Astrocyte (in vitro differentiated cells and primary cell): ENCODE measurements at regions not wholly inside any gene's neighbourhood (a gene's known extent, or its start where the extent isn't known, plus 50 kb on each side); places are given as distances from the start of the nearest gene placed in this dataset.

ENCODE experiments used
- DNase-seq: peaks from one replicate; pipeline ENCODE4 v3.0.0-alpha.2; 2010; ENCODE audit warnings: low read depth
- FAIRE-seq: peaks from 2 replicates; lab custom pipeline; 2011; peaks lifted over from hg19 to GRCh38; lab: Jason Lieb, UNC
- H2AFZ ChIP-seq: 2 replicates; pipeline ENCODE4 v1.6.0; 2012; ENCODE audit warnings: low read depth, low read length, inconsistent platforms
- H3K27ac ChIP-seq: 2 replicates; pipeline ENCODE4 v1.5.1; 2011; ENCODE audit warnings: low read depth, low read length, inconsistent platforms
- H3K27me3 ChIP-seq: 2 replicates; pipeline ENCODE4 v1.6.0; 2011; ENCODE audit warnings: low read length, inconsistent platforms; ENCODE audit not compliant: insufficient read depth
- H3K36me3 ChIP-seq: 2 replicates; pipeline ENCODE4 v1.5.1; 2011; ENCODE audit warnings: low read length, inconsistent platforms; ENCODE audit not compliant: insufficient read depth
- H3K4me1 ChIP-seq: 2 replicates; pipeline ENCODE4 v1.5.1; 2011; ENCODE audit warnings: low read length, inconsistent platforms; ENCODE audit not compliant: insufficient read depth
- H3K4me2 ChIP-seq: 2 replicates; pipeline ENCODE4 v1.6.0; 2012; ENCODE audit warnings: low read length, inconsistent platforms
- H3K4me3 ChIP-seq: 2 replicates; pipeline ENCODE4 v1.5.1; 2011; ENCODE audit warnings: low read depth, mild to moderate bottlenecking, low read length, inconsistent platforms; ENCODE audit not compliant: insufficient read depth
- H3K79me2 ChIP-seq: 2 replicates; pipeline ENCODE4 v1.6.0; 2012; ENCODE audit warnings: mild to moderate bottlenecking, low read length, inconsistent platforms; ENCODE audit not compliant: insufficient read depth
- H3K9ac ChIP-seq: 2 replicates; pipeline ENCODE4 v1.6.0; 2012; ENCODE audit warnings: mild to moderate bottlenecking, low read length, inconsistent platforms
- H3K9me3 ChIP-seq: 2 replicates; pipeline ENCODE4 v1.5.1; 2012; ENCODE audit warnings: low read depth, mild to moderate bottlenecking, low read length, inconsistent platforms; ENCODE audit not compliant: insufficient read depth
- H4K20me1 ChIP-seq: 2 replicates; pipeline ENCODE4 v1.6.0; 2012; ENCODE audit warnings: low read length, inconsistent platforms; ENCODE audit not compliant: insufficient read depth
- H3K27ac Mint-ChIP-seq: one replicate; pipeline ENCODE4 v1.8.0; 2021; ENCODE audit warnings: mild to moderate bottlenecking, mixed read lengths; ENCODE audit not compliant: unreplicated experiment
- H3K27me3 Mint-ChIP-seq: one replicate; pipeline ENCODE4 v1.8.0; 2021; ENCODE audit warnings: low read depth, mixed read lengths; ENCODE audit not compliant: unreplicated experiment
- H3K36me3 Mint-ChIP-seq: one replicate; pipeline ENCODE4 v1.8.0; 2021; ENCODE audit warnings: low read depth, mixed read lengths; ENCODE audit not compliant: unreplicated experiment
- H3K4me1 Mint-ChIP-seq: one replicate; pipeline ENCODE4 v1.8.0; 2021; ENCODE audit warnings: low read depth, mixed read lengths; ENCODE audit not compliant: unreplicated experiment
- H3K4me3 Mint-ChIP-seq: one replicate; pipeline ENCODE4 v1.8.0; 2021; ENCODE audit warnings: mild to moderate bottlenecking, moderate library complexity, mixed read lengths; ENCODE audit not compliant: unreplicated experiment
- H3K9me3 Mint-ChIP-seq: one replicate; pipeline ENCODE4 v1.8.0; 2021; ENCODE audit warnings: mild to moderate bottlenecking, mixed read lengths; ENCODE audit not compliant: unreplicated experiment
- CTCF ChIP-seq: IDR thresholded peaks from 2 replicates; pipeline ENCODE4 v1.5.1; 2011; ENCODE audit warnings: low read depth, mild to moderate bottlenecking, inconsistent platforms, low read length, moderate library complexity; ENCODE audit not compliant: insufficient read depth
- EZH2 ChIP-seq: IDR thresholded peaks from 2 replicates; pipeline ENCODE4 v1.6.1; 2012; ENCODE audit warnings: mild to moderate bottlenecking, low read length, inconsistent platforms; ENCODE audit not compliant: insufficient read depth

DNA sequence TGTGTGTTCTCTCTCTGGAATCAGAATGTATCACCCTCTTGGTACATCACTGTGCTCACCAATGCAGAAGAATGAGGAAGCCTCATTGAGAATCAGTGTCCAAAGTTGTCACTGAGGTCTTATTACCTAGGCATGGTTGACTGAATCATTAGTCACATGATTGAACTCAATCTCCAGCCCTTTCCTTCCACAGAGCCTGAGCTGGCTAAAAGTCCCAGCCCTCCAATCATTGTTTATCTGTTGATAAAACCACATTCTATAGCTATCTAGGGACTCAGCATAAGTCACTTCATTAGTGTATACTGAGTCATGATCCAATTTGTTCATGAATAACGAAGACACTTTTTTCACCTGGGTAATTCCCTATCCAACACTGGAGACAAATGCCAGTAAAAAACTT, 396.8 kb downstream of the TRAM1L1 start:
- no peak overlapping the region for H3K4me3 Mint-ChIP-seq
- H3K4me3 ChIP-seq: no peak overlapping the region
- H3K27me3 ChIP-seq: no peaks in the 10 kb centered on the region
- H3K9me3 Mint-ChIP-seq: no peaks in the 10 kb centered on the region
- no peak overlapping the region for H3K27ac Mint-ChIP-seq
- no peak overlapping the region for H3K9ac ChIP-seq
- no peaks in the 10 kb centered on the region for H3K9me3 ChIP-seq
- no peaks in the 10 kb centered on the region for H4K20me1 ChIP-seq
- no peaks in the 10 kb centered on the region for H3K79me2 ChIP-seq
- H3K4me1 Mint-ChIP-seq: no peaks in the 10 kb centered on the region
- TF ChIP-seq EZH2 (no peak), CTCF (no peak)
- no peaks in the 10 kb centered on the region for H3K36me3 Mint-ChIP-seq
- no peaks in the 10 kb centered on the region for H3K36me3 ChIP-seq
- no peaks in the 10 kb centered on the region for H3K4me1 ChIP-seq
- H3K4me2 ChIP-seq: no peak overlapping the region
- no peaks in the 10 kb centered on the region for H3K27me3 Mint-ChIP-seq
- no peak for FAIRE-seq
- no peak overlapping the region for H3K27ac ChIP-seq
- DNase-seq: no peak
- no peak overlapping the region for H2AFZ ChIP-seq

DNA sequence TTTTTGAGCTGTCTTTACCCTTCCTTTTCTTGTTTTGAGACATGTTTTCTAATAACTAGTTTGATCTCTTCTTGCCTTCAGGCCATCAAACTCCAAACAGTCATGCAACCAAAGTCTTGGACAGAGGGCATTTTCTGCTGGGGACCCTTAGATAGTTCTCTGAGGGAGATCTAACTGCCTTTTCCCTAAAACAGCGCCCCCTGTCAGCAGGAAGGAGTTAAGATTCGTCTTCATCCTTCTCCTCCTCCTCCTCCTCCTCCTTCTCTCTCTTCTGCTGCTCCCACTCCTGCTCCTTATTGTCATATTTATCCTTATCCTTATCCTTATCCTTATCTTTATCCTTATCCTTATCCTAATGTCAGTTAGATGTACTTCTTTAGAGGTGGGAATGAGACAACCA, 417.2 kb downstream of the TRAM1L1 start:
- no peak for FAIRE-seq
- no peaks in the 10 kb centered on the region for H3K4me1 ChIP-seq
- Mint-ChIP-seq H3K36me3 (no peaks in the 10 kb centered on the region), H3K4me3 (no peak overlapping the region), H3K27ac (no peak overlapping the region), H3K27me3 (no peaks in the 10 kb centered on the region), H3K4me1 (no peaks in the 10 kb centered on the region), H3K9me3 (no peaks in the 10 kb centered on the region)
- H3K4me3 ChIP-seq: no peak overlapping the region
- no peak overlapping the region for H3K4me2 ChIP-seq
- no peak for TF ChIP-seq EZH2
- no peak for TF ChIP-seq CTCF
- no peaks in the 10 kb centered on the region for H4K20me1 ChIP-seq
- H3K9me3 ChIP-seq: no peaks in the 10 kb centered on the region
- H3K9ac ChIP-seq: no peak overlapping the region
- no peaks in the 10 kb centered on the region for H3K79me2 ChIP-seq
- no peaks in the 10 kb centered on the region for H3K36me3 ChIP-seq
- H2AFZ ChIP-seq: no peak overlapping the region
- DNase-seq: no peak
- H3K27me3 ChIP-seq: no peaks in the 10 kb centered on the region
- no peak overlapping the region for H3K27ac ChIP-seq

DNA sequence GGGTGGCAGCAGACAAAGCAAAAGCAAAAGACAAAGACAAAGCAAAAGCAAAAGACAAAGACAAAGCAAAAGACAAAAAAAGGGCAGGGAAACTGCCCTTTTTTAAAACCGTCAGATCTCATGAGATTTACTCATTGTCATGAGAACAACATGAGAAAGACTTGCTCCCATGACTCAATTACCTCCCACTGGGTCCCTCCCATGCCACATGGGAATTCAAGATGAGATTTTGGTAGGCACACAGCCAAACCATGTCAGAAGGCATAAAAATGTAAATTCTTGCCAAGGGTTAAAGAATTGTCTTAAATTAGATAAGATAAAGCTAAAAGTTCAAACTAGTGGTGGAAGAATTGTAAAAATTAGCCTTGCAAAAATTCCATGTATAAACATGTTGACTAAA, 419.7 kb downstream of the TRAM1L1 start:
- no peak overlapping the region for H3K4me3 Mint-ChIP-seq
- Histone ChIP-seq H2AFZ (no peak overlapping the region), H3K79me2 (no peaks in the 10 kb centered on the region), H3K4me1 (no peaks in the 10 kb centered on the region), H3K9me3 (no peaks in the 10 kb centered on the region), H3K4me2 (no peak overlapping the region), H4K20me1 (no peaks in the 10 kb centered on the region), H3K27me3 (no peaks in the 10 kb centered on the region), H3K27ac (no peak overlapping the region), H3K9ac (no peak overlapping the region), H3K36me3 (no peaks in the 10 kb centered on the region), H3K4me3 (no peak overlapping the region)
- H3K27ac Mint-ChIP-seq: no peak overlapping the region
- TF ChIP-seq CTCF (no peak), EZH2 (no peak)
- H3K36me3 Mint-ChIP-seq: no peaks in the 10 kb centered on the region
- H3K27me3 Mint-ChIP-seq: no peaks in the 10 kb centered on the region
- H3K9me3 Mint-ChIP-seq: no peaks in the 10 kb centered on the region
- H3K4me1 Mint-ChIP-seq: no peaks in the 10 kb centered on the region
- no peak for DNase-seq
- no peak for FAIRE-seq
